ENCODE measurements at regions not wholly inside any gene's neighbourhood (a gene's known extent, or its start where the extent isn't known, plus 50 kb on each side); places are given as distances from the start of the nearest gene placed in this dataset.
"Not testable (repeated sequence)": the region's sequence is repeated elsewhere in the genome, so short reads cannot be mapped to it uniquely, and the experiment has no call there.

- DNase-seq = no peak
Observed at GRCh38 chr2:100744184-100744583, 75.8 kb upstream of the NPAS2 start.

GRCh38 chr2:100744589-100744988 is 75.3 kb upstream of the NPAS2 start:
- no peak for DNase-seq

GRCh38 chr2:100745604-100746003 is 74.3 kb upstream of the NPAS2 start:
- no peak for DNase-seq

- DNase-seq = no peak
Observed at GRCh38 chr2:100747551-100747950, 72.4 kb upstream of the NPAS2 start.

- DNase-seq = no peak
Observed at GRCh38 chr2:100747996-100748615, 71.8 kb upstream of the NPAS2 start.

- DNase-seq = no peak
Observed at GRCh38 chr2:100748673-100749072, 71.3 kb upstream of the NPAS2 start.

- no peak for DNase-seq
Observed at GRCh38 chr2:100749771-100750542, 70.0 kb upstream of the NPAS2 start.

GRCh38 chr2:100751871-100752625 is 67.9 kb upstream of the NPAS2 start:
- DNase-seq = not testable (repeated sequence)

GRCh38 chr2:100752628-100753333 is 67.2 kb upstream of the NPAS2 start:
- DNase-seq = no peak

GRCh38 chr2:100753444-100753843 is 66.5 kb upstream of the NPAS2 start:
- DNase-seq = no peak

GRCh38 chr2:100753881-100754280 is 66.1 kb upstream of the NPAS2 start:
- DNase-seq = no peak

GRCh38 chr2:100754951-100755350 is 65.0 kb upstream of the NPAS2 start:
- no peak for DNase-seq

- no peak for DNase-seq
Observed at GRCh38 chr2:100755441-100755840, 64.5 kb upstream of the NPAS2 start.

- DNase-seq = no peak
Observed at GRCh38 chr2:100756704-100757103, 63.2 kb upstream of the NPAS2 start.

GRCh38 chr2:100757621-100758394 is 62.1 kb upstream of the NPAS2 start:
- DNase-seq = no peak

GRCh38 chr2:100759901-100760300 is 60.0 kb upstream of the NPAS2 start:
- DNase-seq = no peak

GRCh38 chr2:100761365-100761764 is 58.6 kb upstream of the NPAS2 start:
- DNase-seq = no peak

- no peak for DNase-seq
Observed at GRCh38 chr2:100764430-100764829, 55.5 kb upstream of the NPAS2 start.

GRCh38 chr2:100765481-100765880 is 54.5 kb upstream of the NPAS2 start:
- no peak for DNase-seq

- DNase-seq = no peak
Observed at GRCh38 chr2:100766256-100766655, 53.7 kb upstream of the NPAS2 start.

GRCh38 chr2:100766806-100767205 is 53.1 kb upstream of the NPAS2 start:
- no peak for DNase-seq

GRCh38 chr2:100767224-100767653 is 52.7 kb upstream of the NPAS2 start:
- no peak for DNase-seq
